Smooth muscle cell (in vitro differentiated cells): ENCODE measurements at regions not wholly inside any gene's neighbourhood (a gene's known extent, or its start where the extent isn't known, plus 50 kb on each side); places are given as distances from the start of the nearest gene placed in this dataset.

ENCODE experiments used
- DNase-seq: peaks from one replicate; lab custom pipeline; 2025; ENCODE audit not compliant: unreplicated experiment; lab: John Stamatoyannopoulos, UW
- H2AFZ ChIP-seq: fragments of 200-600 bp; sonication (generic); 2 replicates; pipeline ENCODE4 v1.6.0; 2016; ENCODE audit warnings: antibody characterized with exemption, low read depth, mild to moderate bottlenecking
- H3F3A ChIP-seq: fragments of 200-600 bp; sonication (generic); 2 replicates; pipeline ENCODE4 v1.6.0; 2017; ENCODE audit warnings: antibody characterized with exemption, low read depth
- H3K27ac ChIP-seq: fragments of 200-600 bp; sonication (generic); 2 replicates; pipeline ENCODE4 v1.5.1; 2016; ENCODE audit warnings: low read depth, mild to moderate bottlenecking
- H3K27me3 ChIP-seq: fragments of 200-600 bp; sonication (generic); 2 replicates; pipeline ENCODE4 v1.6.1; 2016; ENCODE audit warnings: low read depth, mild to moderate bottlenecking
- H3K36me3 ChIP-seq: fragments of 200-600 bp; sonication (generic); 2 replicates; pipeline ENCODE4 v1.5.1; 2016; ENCODE audit warnings: low read depth
- H3K4me1 ChIP-seq: fragments of 200-600 bp; sonication (generic); 2 replicates; pipeline ENCODE4 v1.5.1; 2016; ENCODE audit warnings: low read depth
- H3K4me2 ChIP-seq: fragments of 200-600 bp; sonication (generic); 2 replicates; pipeline ENCODE4 v1.6.0; 2016; ENCODE audit warnings: mild to moderate bottlenecking
- H3K4me3 ChIP-seq: fragments of 200-600 bp; sonication (generic); 2 replicates; pipeline ENCODE4 v1.5.1; 2016; ENCODE audit warnings: mild to moderate bottlenecking
- H3K79me2 ChIP-seq: fragments of 200-600 bp; sonication (generic); 2 replicates; pipeline ENCODE4 v1.6.0; 2016; ENCODE audit warnings: low read depth, mild to moderate bottlenecking
- H3K9ac ChIP-seq: fragments of 200-600 bp; sonication (generic); 2 replicates; pipeline ENCODE4 v1.6.0; 2016; ENCODE audit warnings: low read depth
- H3K9me3 ChIP-seq: fragments of 200-600 bp; sonication (generic); replicated peaks from 2 replicates; pipeline ENCODE4 v1.5.1; 2016; ENCODE audit warnings: low read depth
- H4K20me1 ChIP-seq: fragments of 200-600 bp; sonication (generic); 2 replicates; pipeline ENCODE4 v1.6.0; 2016; ENCODE audit warnings: low read depth
- WGBS: methylation state at CpG from one replicate; pipeline ENCODE4 v1.1.7; 2016; ENCODE audit warnings: low lambda C conversion rate; 5-methylcytosine and 5-hydroxymethylcytosine counted together
- TF ChIP-seq, protein P1 (sequence below): fragments of 200-600 bp; sonication (generic); IDR thresholded peaks from 2 replicates; pipeline ENCODE4 v1.5.1; 2017; ENCODE audit warnings: borderline replicate concordance, mild to moderate bottlenecking, antibody characterized with exemption; ENCODE audit not compliant: insufficient read depth, poor library complexity, severe bottlenecking

DNA sequence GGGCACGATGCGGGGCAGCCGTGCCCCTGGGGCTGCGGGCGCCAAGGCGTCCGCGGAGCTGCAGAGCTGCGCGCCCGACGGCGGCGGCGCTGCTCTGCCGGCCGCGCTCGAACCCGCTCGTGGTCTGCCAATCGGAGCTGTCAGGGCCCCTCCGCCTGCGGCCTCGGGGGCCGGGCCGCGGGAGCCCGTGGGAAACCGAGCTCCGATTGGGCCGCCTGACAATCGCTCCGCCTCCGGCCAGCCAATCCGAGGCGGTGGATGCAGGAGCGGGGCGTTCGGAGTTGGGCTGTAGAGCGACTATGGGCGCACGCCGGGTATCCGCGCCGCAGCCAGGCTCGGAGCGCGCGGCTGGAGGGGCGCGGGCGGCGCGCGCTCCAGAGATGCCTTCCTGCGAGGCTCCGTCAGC, 100.5 kb upstream of the SOD1 start:
- Histone ChIP-seq H3K9ac (no peak overlapping the region), H3K4me2 (peak overlapping the region; percentile 98)

DNA sequence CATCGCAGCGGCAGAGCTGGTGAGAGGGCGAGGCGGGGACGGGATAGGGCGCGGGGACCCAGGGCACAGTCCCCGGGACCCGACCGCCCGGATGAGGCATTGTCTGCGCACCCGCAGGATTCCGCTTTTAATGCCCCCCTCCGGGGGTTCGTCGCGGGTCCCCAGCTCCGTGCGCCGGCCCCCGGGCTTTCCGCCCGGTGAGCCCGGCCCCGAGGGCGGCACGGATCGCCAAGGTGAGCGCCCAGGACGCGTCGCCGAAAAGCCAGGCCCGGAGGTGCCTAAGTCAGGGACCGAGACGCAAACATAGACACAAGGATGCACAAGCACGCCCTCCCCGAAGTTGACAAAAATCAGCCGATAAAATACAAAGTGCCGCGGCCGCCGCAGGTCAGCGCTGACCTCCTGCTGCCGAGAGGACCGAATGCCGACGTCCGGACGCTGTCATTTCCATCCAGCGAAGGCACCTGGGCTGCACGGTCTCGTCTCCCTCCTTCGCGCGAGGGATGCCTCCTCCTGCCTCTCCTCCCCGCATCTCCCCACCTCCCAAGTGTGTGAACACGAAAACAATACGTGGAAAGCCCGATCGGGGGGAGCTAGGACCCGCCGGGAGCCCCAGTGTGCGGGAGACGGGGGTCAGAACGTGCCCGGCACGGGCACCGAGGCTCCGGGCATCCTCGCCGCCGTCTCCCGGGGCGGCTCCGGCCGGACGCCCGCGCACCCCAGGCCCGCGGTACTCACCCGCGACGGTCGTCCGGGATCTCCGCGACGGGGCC, 101.1 kb upstream of the SOD1 start:
- peak overlapping the region; percentile 99 for H2AFZ ChIP-seq
- TF ChIP-seq, protein P1, sequence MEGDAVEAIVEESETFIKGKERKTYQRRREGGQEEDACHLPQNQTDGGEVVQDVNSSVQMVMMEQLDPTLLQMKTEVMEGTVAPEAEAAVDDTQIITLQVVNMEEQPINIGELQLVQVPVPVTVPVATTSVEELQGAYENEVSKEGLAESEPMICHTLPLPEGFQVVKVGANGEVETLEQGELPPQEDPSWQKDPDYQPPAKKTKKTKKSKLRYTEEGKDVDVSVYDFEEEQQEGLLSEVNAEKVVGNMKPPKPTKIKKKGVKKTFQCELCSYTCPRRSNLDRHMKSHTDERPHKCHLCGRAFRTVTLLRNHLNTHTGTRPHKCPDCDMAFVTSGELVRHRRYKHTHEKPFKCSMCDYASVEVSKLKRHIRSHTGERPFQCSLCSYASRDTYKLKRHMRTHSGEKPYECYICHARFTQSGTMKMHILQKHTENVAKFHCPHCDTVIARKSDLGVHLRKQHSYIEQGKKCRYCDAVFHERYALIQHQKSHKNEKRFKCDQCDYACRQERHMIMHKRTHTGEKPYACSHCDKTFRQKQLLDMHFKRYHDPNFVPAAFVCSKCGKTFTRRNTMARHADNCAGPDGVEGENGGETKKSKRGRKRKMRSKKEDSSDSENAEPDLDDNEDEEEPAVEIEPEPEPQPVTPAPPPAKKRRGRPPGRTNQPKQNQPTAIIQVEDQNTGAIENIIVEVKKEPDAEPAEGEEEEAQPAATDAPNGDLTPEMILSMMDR = no peak
- peaks cover 41% of the 10 kb centered on the region for H3K4me1 ChIP-seq
- H3K36me3 ChIP-seq = no peaks in the 10 kb centered on the region
- H3K27ac ChIP-seq = no peak overlapping the region
- H3K4me3 ChIP-seq = peak overlapping the region; percentile 95
- no peaks in the 10 kb centered on the region for H3K79me2 ChIP-seq
- H3K9me3 ChIP-seq = no peaks in the 10 kb centered on the region
- no peaks in the 10 kb centered on the region for H4K20me1 ChIP-seq
- peak overlapping the region; percentile 98 for H3K4me2 ChIP-seq
- under 1% methylated on average over 86 of the region's 91 CpGs for WGBS
- peaks cover 17% of the 10 kb centered on the region for H3F3A ChIP-seq
- no peak overlapping the region for H3K9ac ChIP-seq
- peak; percentile 47 for DNase-seq
- H3K27me3 ChIP-seq = peaks cover 14% of the 10 kb centered on the region

More for the DNA sequence above, 100.5 kb upstream of the SOD1 start:
- WGBS = under 1% methylated on average over 39 of the region's 59 CpGs
- H3K4me3 ChIP-seq = peak overlapping the region; percentile 95
- peaks cover 17% of the 10 kb centered on the region for H3F3A ChIP-seq
- H4K20me1 ChIP-seq = no peaks in the 10 kb centered on the region
- no peaks in the 10 kb centered on the region for H3K36me3 ChIP-seq
- peaks cover 36% of the 10 kb centered on the region for H3K4me1 ChIP-seq
- H3K79me2 ChIP-seq = no peaks in the 10 kb centered on the region
- peak overlapping the region; percentile 99 for H2AFZ ChIP-seq
- no peaks in the 10 kb centered on the region for H3K9me3 ChIP-seq
- peak; percentile 93 for DNase-seq
- TF ChIP-seq, protein P1 = no peak
- H3K27me3 ChIP-seq = peaks cover 14% of the 10 kb centered on the region
- no peak overlapping the region for H3K27ac ChIP-seq

- H3K9ac ChIP-seq = no peak overlapping the region
Measured at GRCh38 chr21:31557421-31558188, 101.9 kb upstream of the SOD1 start.

More at GRCh38 chr21:31557421-31558188, 101.9 kb upstream of the SOD1 start:
- Histone ChIP-seq H3K27me3 (peaks cover 14% of the 10 kb centered on the region), H3K27ac (no peak overlapping the region), H2AFZ (peak overlapping the region; percentile 99), H4K20me1 (no peaks in the 10 kb centered on the region), H3K9me3 (no peaks in the 10 kb centered on the region), H3K4me1 (peaks cover 41% of the 10 kb centered on the region), H3K4me3 (peak overlapping the region; percentile 95), H3K79me2 (no peaks in the 10 kb centered on the region), H3K36me3 (no peaks in the 10 kb centered on the region), H3F3A (peaks cover 17% of the 10 kb centered on the region), H3K4me2 (peak overlapping the region; percentile 98)
- WGBS = 2% methylated on average over 65 of the region's 76 CpGs
- TF ChIP-seq, protein P1 = no peak
- DNase-seq = no peak
